GM21737 (cell line): ENCODE measurements at regions not wholly inside any gene's neighbourhood (a gene's known extent, or its start where the extent isn't known, plus 50 kb on each side); places are given as distances from the start of the nearest gene placed in this dataset.

Experiments
- ATAC-seq: cut with Tn5 transposase; IDR thresholded peaks from one replicate; pipeline ENCODE4 v1.9.1; 2021; ENCODE audit warnings: mild to moderate bottlenecking, moderate library complexity; ENCODE audit not compliant: unreplicated experiment

DNA sequence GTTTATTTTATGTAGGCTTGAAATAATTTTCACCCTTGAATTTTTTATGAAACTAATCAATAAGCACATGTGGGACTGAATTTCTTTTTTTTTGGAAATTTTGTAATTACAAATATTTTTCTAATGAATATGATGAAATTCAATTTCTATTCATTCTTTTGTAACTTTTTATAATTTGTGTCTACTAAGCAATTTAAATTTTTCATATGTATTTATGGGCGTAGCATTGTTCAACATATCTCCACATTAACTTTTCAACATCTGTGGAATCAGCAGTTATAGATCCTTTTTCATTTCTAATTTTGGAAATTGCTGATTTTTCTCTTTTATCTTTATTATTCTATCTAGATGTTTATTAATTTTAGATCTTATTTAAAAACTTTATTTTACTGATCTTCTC lies 1320.3 kb downstream of the C4orf33 start:
- ATAC-seq, result no peak

DNA sequence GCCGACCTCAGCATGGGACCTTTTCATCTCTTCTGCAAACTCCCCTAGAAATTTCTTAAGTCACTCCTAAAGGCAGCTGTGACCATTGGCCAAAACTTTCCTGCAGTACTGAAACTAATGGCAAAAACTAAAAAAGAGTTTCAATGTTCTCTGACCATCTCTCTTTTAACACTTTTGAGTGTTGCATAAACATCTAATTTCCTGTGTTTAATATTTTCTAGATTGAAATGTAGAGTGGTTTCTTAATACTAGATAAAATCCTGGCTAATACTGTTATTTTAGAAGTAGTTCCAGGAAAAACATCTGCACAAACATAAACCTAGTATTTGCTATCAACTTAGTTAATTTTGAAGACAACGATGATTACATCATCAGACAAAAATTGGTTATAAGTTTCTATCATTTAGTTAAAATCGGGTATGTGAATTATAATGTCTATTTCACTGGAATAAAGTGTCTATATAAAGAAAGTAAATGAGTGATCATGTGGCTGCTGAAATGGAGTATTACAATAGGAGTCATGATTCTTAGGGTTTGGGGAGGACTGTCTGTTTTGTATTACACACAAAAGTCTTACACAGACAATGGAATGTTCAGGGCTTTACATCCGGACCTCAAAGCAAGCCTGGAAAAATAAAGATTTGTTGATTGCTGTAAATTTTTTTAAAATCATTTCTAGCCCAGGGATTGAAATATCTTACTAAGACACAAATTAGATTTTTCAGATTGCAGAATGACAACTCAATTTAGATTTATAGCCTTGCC lies 1323.4 kb downstream of the C4orf33 start:
- ATAC-seq, result no peak

DNA sequence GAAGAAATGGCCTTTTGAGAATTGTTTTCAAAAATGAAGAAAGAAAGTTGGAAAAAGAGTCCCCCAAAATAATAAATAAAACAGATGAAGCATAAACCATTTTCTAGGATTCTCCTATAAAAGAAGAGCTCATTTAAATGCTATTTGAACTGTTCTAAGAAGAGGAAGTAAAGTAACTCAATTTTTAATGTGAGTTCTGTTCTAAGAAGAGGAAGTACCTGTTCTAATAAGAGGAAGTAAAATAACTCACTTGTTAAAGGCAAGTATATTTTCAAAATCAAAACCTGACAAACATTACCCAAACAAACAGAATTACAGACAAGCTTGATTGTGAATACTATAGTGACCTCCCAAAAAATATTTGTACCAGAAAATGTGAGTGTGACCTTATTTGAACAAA lies 1326.3 kb downstream of the C4orf33 start:
- ATAC-seq, result no peak

DNA sequence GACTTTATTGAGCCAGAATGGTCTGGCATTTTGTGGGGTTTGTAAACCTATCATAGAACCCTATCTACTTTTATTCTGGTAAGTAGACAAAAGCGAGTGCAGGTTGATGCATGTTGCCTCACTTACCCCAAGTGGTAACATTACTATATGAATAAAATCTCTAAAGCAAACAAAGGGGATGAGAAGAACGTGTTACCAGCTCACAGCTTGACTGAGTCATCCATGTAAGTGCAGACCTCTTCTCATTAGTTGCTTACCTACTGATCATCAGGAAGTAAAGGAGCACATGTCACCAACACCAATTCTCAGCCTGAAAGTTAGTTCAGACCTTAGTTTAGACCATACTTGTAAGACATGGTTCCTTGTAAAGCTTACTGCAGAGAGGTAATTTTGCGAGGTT lies 1328.3 kb downstream of the C4orf33 start:
- ATAC-seq, result no peak

DNA sequence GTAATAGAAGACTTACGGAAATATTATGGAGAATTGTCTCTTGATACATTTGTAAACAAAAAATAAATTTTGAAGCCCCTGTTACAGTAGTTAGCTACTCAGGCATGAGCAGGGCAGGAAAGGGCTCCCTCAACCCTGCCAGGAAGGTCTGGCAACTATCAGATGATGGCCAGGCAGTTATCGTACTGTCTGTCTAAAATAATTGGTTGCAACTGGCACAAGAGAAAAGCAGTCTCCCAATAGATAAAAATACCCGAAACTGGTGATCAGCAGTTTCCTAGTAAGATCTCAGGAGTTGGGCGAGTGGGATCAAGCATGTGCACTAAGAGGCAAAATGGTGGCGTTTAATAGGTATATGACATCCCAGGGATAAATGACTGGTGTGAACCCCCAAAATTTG lies 1336.3 kb downstream of the C4orf33 start:
- ATAC-seq, result no peak

DNA sequence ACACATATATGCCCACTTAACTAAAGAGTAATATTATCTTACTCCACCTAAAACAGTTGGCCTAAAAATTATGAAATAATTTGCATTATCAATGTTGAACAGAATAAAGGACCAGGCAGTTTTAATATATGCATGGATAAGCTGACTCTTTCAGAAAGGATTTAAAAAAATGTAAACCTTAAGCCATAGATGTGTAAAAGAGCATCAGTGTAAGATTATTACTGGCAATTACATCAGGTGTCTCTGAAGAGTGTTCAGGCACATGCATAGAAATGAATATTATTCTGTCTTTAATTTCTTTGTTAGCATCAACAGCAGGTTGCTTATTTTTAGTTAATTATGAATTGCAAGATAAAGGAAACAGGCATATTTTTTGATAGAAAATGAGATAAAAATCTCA lies 1353.8 kb downstream of the C4orf33 start:
- ATAC-seq, result no peak

DNA sequence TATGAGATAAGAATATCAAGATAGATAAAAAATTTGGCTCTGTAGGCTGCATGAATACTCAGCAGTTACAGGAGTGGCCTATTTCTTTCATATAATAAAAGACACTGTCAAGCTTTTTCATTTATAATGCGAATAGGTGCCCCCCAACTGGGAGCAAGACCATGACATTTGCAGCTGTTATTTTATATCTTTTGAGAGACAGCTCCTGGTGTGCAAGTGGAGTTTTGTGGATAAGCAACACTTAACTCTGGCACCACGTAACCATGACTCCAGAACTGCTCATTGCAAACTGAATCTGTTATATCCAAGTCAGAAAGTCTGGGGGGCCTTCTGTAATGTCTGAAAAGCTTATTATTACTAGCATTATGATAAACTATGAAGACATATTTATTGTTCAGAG lies 1372.4 kb downstream of the C4orf33 start:
- ATAC-seq, result no peak

DNA sequence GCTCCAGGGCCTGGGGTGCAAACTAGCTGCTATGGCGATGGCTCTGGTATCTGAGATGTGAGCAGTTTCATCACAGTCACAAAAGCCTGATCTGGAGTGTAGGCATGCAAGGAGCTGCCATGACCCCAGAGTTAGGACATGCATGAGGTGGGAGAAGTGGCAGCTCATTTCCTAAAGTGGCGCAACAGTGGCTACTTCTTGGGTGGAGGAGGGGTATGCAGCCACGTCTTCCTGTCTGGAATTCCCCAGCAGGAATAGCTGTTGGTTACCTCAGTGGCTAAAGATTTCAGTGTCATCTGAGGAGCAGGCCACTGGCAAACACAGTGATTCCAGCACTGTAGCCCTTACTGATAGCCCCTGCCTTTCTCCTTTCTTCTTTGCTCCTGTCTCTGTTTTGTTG lies 1382.5 kb downstream of the C4orf33 start:
- ATAC-seq, result no peak

DNA sequence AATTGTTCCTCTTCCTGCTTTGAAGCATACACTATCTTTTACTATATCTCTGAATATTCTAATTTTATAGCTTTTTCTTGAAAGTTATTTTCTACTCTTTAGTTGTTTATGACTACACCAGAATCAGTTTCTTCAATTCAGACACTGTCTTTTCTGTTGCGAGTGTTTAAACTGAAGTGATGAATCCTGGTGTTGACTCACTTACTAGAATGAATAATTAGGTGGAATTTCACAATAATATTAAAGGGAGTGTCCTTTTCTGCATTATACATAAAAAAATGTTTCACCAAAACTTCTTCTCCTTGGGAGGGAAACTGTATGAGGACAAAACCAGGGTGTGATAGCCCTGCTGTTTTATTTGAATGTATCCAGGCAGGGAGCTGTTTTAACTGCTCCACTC lies 1383.1 kb downstream of the C4orf33 start:
- ATAC-seq, result no peak

DNA sequence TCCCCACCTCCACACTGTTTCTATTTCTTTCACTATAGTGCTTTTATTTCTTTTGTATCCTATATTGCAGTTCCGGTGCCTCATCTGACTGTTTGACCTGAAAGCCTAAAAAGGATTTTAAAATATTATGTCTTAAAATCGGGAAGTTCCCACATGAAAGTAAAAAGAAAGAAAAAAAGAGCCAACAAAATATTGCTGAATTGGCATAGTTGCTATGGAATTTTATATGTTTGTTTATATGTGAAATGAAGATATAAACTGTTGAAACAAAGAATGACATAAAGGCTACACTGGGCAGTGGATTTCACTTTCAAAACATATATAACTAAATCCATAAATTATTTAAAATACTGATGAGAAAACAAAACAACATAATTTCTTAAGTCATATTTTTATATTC lies 1383.7 kb downstream of the C4orf33 start:
- ATAC-seq, result no peak

DNA sequence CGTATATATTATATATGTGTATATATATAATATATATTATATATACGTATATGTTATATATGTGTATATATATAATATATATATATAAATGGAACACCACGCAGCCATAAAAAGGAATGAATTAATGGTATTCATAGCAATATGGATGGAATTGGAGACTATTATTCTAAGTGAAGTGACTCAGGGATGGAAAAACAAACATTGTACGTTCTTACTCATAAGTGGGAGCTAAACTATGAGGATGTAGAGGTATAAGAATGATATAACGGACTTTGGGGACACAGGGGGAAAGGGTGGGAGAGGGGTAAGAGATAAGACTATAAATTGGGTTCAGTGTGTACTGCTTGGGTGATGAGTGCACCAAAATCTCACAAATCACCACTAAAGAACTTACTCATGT lies 1388.9 kb downstream of the C4orf33 start:
- no peak for ATAC-seq

DNA sequence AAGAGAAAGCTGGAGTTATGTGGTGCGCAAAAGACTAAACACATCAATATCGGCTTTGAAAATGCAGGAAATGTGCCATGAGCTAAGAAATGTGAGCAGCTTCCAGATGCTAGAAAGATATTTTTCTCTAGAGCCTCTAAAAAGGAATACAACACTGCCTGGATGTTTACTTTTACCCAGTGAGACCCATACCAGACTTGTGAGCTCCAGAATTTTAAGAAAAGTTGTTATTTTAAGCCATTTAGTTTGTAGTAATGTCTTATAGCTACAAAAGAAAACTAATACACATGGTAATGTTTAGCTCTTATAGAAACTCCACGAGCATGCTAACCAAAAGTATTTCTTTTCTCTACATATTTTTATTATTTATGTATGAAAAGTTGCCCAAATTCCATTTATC lies 1389.4 kb downstream of the C4orf33 start:
- ATAC-seq, result no peak

DNA sequence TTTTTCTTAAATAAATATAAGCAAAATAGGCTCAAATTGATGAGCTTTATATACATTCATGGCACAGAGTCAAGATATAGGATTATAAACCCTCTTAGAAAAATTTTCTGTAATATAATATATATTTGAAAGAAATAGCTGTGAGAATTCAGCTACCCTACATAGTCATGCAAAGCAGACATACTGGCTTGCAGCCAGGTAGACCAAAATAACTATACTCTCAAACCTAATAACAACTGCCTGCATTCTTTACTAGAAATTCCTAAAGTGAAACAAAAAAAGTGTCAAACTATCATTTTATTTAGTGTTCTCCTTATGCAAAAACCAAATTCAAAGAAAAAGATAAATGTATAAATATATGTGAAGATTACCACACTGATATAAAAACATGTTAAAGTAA lies 1390.2 kb downstream of the C4orf33 start:
- no peak for ATAC-seq

DNA sequence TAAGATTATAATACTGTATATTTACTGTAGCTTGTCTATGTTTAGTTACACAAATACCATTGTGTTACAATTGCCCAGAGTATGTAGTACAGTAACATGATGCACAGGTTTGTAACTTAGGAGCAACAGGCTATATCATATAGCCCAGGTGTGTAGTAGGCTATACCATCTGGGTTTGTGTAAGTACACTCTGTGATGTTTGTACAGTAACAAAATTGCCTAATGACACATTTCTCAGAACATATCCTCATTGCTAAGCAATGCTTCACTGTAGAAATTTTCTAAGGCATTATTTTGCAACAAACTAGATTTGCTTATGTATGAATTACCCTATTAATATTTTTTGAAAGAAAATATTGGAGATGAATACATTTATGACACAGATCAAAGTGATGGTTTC lies 1390.9 kb downstream of the C4orf33 start:
- no peak for ATAC-seq

DNA sequence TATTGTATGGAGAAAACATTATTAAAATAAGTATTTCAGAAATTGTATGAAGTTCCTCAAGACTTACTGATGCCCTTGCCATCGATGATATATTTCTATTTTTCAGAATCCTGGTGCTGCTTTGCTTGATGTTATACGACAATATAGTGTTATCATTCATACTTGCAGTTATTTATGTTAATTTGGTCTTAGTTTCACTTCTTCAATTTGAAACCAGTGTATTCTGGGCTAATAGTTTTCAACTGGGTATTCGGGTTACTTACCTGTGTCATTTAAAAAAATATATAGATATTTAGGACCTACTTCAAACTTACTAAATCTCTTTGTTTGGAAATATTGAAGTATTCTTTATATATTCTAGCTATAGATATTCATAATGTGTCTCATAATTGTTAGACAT lies 1414.7 kb downstream of the C4orf33 start:
- ATAC-seq, result no peak

DNA sequence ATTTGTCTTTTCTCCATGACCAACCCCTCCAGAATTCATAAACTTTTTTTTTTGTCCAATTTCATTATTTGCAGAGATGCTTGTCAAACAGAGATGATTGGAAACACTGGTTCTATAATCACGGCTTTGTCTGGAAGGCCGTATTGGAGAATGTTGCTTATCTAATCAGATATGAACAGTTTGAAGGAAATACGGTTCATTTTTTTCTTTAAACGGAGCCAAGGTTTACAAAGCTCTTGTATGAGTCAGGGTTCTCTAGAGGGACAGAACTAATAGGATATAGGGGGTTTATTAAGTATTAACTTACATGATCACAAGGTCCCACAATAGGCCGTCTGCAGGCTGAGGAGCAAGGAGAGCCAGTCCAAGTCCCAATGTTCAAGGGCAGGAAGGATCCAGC lies 1415.8 kb downstream of the C4orf33 start:
- ATAC-seq, result no peak

DNA sequence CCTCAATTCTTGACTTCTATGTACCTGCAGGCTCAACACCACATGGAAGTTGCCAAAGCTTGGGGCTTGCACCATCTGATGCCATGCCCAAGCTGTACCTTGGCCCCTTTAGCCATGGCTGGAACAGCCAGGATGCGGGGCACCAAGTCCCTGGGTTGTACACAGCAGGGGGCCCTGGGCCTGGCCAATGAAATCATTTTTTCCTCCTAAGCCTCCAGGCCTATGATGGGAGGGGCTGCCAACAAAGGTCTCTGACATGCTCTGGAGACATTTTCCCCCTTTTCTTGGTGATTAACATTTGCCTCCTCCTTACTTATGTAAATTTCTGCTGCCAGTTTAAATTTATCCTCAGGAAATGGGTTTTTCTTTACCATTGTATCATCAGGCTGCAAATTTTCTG lies 1428.1 kb downstream of the C4orf33 start:
- ATAC-seq, result no peak

DNA sequence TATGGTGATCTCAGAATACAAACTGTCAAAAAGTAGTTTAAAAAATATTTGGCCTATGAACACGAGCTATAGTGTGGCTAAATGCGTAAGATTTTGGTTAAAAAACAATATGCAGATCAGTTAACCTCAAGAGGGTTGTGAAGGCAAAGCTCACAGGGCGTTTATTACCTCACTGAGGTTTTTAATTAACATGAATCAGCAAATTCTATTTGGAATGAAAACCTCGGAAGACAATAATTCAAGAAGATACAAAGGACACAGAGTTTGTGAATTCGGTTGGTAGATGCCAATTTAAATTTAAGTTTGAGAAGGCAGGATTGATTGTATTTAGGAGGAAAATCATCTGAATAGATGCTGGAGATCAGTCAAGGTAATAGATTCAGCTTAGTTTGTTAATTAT lies 1434.6 kb downstream of the C4orf33 start:
- ATAC-seq, result no peak

DNA sequence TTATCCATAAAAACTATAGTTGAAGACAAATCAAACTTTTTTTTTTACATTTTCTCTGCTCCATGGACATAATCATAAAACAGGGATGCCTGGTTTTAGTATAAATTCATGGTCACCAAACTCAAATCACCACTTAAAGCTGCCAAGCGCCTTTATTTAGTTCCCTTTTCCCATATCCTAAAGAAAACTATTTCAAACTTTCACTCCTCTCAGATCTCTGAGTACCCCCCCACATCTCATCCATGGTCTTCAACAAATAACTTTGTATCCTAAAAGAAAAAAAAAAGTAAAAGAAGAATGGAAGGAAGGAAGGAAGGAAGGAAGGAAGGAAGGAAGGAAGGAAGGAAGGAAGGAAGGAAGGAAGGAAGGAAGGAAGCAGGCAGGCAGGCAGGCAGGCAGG lies 1438.7 kb downstream of the C4orf33 start:
- no peak for ATAC-seq

DNA sequence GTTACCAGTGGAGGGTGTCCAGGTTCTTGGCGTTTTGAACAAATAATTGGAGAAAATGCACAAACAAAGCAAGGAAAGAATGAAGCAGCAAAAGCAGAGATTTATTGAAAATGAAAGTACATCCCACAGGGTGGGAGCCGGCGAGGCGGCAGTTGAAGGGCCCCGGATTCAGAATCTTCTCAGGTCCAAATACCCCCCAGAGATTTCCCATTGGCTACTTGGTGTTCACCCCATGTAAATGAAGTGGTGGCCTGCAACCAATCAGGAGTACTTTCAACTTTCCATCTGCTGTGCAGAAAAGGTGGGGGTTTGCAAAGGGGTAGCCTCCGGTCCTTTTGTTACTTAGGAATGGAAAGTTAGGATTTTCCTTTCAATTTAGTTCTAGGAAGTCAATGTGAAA lies 1447.0 kb downstream of the C4orf33 start:
- ATAC-seq, result no peak

DNA sequence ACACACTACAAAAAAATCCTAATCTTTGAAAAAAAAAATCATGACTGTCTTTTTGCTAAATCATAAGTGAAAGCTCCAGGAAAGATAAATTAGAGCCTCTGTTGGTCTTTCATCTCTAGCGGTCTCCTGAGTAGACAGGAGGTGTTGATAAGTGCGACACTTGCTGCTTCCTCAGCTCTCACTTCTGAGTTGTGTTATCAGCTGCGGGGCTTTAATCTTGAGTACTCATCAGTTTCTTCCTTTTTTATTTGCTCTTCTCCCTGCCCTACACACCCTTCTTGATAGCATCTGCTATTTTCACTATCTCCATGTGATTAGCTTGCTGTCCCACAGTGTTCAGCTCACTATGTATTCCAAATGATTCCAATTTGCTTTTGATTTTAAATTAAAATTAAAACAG lies 1449.2 kb downstream of the C4orf33 start:
- no peak for ATAC-seq

DNA sequence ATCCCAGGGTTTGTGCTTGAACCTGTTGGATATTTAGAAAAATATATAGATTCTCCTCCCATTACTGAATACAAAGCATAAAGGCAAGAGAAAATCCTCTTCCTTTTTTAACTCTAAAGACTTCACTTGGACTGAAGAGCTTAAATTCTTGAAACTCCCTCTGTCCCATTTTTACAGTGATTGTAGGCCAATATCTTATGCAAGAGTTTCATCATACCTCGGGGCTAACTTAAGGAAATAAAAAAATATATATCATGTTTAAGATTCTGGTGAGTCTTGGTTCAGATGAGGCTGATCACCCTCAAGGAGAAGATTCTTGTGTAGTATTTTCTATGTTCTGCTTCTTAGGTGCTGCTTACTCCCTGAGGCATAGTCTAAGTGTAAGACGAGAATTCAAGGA lies 1449.6 kb downstream of the C4orf33 start:
- ATAC-seq, result no peak

DNA sequence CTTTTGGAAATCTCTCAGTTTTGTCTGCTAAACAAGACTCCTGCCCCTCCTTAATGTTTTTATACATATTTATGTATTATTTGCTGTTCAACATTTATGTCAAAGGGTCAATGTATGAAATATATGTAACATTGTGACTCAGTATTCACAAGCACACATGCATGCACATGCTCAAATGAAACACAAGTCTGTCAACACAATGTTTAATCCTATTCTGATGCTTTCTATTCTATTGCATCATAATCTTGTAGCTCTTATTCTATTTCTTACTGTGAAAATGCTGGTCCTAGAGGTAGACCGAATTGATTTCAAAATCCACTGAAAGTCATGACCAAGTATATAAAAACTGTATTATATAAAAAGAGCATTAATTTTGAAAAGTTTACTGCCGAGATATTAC lies 1463.3 kb downstream of the C4orf33 start:
- ATAC-seq, result no peak
